Immature natural killer cell (primary cell): ENCODE measurements at regions not wholly inside any gene's neighbourhood (a gene's known extent, or its start where the extent isn't known, plus 50 kb on each side); places are given as distances from the start of the nearest gene placed in this dataset.

ENCODE experiments used
- DNase-seq, 3 donors: peaks; one replicate each; pipeline ENCODE4 v3.0.0; 2022; ENCODE audit warnings: mixed read lengths in 1 of 3
- H3K27ac Mint-ChIP-seq, 6 donors: one replicate each; pipeline ENCODE4 v1.8.0; 2020; ENCODE audit warnings: mixed read lengths in 6 of 6, mild to moderate bottlenecking in 5 of 6, inconsistent platforms in 4 of 6, moderate library complexity in 3 of 6
- H3K27me3 Mint-ChIP-seq, 3 donors: one replicate each; pipeline ENCODE4 v1.8.0; 2020 to 2021; ENCODE audit warnings: low read depth in 3 of 3, mild to moderate bottlenecking in 3 of 3, mixed read lengths in 3 of 3, moderate library complexity in 3 of 3, inconsistent platforms in 1 of 3
- H3K36me3 Mint-ChIP-seq, 3 donors: one replicate each; pipeline ENCODE4 v1.8.0; 2020; ENCODE audit warnings: mixed read lengths in 3 of 3, inconsistent platforms in 2 of 3, mild to moderate bottlenecking in 2 of 3
- H3K4me1 Mint-ChIP-seq, 2 donors: one replicate each; pipeline ENCODE4 v1.8.0; 2020; ENCODE audit warnings: inconsistent platforms in 2 of 2, mild to moderate bottlenecking in 2 of 2, mixed read lengths in 2 of 2, moderate library complexity in 1 of 2
- H3K4me3 Mint-ChIP-seq, 5 donors: one replicate each; pipeline ENCODE4 v1.8.0; 2020; ENCODE audit warnings: mild to moderate bottlenecking in 5 of 5, mixed read lengths in 5 of 5, inconsistent platforms in 3 of 5, moderate library complexity in 3 of 5
- H3K9me3 Mint-ChIP-seq, 6 donors: one replicate each; pipeline ENCODE4 v1.8.0; 2020; ENCODE audit warnings: mild to moderate bottlenecking in 6 of 6, mixed read lengths in 6 of 6, inconsistent platforms in 4 of 6, moderate library complexity in 3 of 6

DNA sequence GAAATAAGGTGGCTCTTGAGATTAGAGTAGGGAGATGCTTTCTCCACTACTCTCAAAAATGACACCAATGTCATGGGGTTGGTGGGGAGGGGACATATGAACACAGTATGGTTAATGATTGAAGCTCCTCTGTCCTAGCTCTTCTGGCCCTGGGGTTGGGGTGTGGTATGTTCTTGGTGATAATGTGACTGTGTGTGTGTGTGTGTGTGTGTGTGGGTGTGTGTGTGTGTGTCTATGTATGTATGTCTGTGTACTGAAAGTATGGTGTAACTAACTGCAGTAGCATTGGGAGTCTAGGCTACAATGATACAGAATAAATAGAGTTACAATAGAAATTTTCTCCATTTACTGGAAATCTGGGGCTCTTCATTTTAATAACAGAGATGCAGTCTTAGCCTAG lies 121.0 kb upstream of the CD180 start:
- Mint-ChIP-seq H3K4me3 (no peak overlapping the region), H3K4me1 (no peaks in the 10 kb centered on the region), H3K36me3 (no peaks in the 10 kb centered on the region), H3K9me3 (no peaks in the 10 kb centered on the region), H3K27ac (no peak overlapping the region), H3K27me3 (peaks cover 0 to 1% (median 0%) of the 10 kb centered on the region in 3 donors)
- DNase-seq = no peak

DNA sequence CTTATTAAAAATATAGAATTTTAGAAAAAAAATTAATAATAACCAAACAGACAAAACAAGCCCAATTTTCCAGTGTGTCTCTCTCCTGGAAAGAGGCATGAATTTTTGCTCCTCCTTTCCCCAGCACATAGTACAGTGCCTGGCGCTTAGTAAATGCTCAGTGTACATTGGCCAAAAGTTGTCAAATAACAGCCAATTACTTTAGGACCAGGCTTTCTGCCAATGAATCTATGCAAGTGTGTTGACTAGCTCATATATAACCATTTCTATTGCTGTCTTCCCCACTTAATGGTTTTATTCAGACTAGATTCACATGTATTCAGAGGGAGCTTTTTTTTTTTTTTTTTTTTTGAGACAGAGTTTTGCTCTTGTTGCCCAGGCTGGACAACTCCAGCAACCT lies 120.1 kb upstream of the CD180 start:
- H3K9me3 Mint-ChIP-seq = no peaks in the 10 kb centered on the region
- H3K4me1 Mint-ChIP-seq = peaks cover 2% of the 10 kb centered on the region in 2 donors
- DNase-seq = no peak
- H3K27ac Mint-ChIP-seq = no peak overlapping the region
- H3K27me3 Mint-ChIP-seq = peaks cover 0 to 1% (median 0%) of the 10 kb centered on the region in 3 donors
- H3K4me3 Mint-ChIP-seq = no peak overlapping the region
- no peaks in the 10 kb centered on the region for H3K36me3 Mint-ChIP-seq

DNA sequence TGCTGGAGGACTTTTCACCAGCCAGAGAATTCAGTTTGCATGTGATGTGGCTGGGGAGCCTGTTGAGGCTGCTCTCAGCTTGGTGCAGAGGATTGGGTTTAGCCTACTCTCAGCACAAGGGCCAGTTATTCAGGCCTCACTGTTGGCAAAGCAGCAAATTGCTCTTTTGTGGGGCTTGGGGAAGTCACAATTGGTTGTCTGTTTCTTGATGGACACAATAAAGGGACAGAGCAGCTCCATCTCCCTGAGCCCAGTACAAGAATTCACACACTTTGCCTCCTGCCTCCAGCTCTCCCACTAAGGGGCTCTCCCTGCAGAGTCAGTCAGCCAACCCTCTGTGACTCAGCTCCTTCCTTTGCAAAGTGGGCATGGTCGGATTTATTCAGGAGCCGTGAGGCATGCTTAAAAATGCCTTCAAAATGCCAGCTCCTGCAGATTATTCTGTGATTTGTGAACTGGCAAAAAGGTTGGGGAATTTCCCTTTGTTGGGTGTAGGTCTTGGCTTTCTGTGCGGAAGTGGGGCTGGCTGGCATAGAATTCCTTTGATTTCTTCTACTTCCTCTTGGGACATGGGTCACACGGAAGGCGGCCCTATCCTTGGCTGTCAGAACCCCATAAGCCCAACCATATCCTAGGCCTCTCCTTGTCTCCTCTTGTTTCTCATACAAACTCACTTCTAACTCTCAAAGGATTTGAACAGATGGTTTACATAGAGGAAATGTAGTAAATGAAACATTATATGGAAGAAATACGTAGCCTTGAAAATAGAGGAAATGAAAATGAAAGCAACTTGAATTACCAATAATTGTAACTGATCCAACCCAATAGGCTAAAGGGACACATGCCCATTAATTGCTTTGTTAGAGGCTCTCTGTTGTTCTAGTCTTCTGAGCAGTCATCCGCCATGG lies 118.7 kb upstream of the CD180 start:
- Mint-ChIP-seq H3K4me3 (no peak overlapping the region), H3K4me1 (peaks cover 15% of the 10 kb centered on the region in 2 donors), H3K36me3 (no peaks in the 10 kb centered on the region), H3K27ac (no peak overlapping the region), H3K9me3 (no peaks in the 10 kb centered on the region), H3K27me3 (peaks cover 0 to 5% (median 4%) of the 10 kb centered on the region in 3 donors)
- no peak for DNase-seq

DNA sequence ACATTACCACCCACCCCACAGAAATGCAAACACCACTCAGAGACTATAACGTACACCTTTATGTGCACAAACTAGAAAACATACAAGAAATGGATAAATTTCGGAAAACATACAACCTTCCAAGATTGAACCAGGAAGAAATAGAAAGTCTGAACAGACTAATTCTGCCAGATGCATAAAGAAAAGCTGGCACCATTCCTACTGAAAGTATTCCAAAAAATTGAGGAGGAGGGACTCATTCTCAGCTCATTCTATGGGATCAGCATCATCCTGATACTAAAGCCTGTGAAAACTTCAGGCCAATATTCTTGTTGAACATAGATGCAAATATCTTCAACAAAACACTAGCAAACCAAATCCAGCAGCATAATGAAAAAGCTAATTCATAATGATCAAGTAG lies 115.1 kb upstream of the CD180 start:
- Mint-ChIP-seq H3K27me3 (peaks cover under 1 to 7% (median 5%) of the 10 kb centered on the region in 3 donors), H3K27ac (peak overlapping the region in 3 of 6 donors; percentile 22 to 57 (median 52)), H3K4me3 (peak overlapping the region in 1 of 5 donors; percentile 78), H3K9me3 (peaks cover 0 to 2% (median 0%) of the 10 kb centered on the region in 6 donors), H3K4me1 (peaks cover 31 to 32% of the 10 kb centered on the region in 2 donors), H3K36me3 (no peaks in the 10 kb centered on the region)
- no peak for DNase-seq

DNA sequence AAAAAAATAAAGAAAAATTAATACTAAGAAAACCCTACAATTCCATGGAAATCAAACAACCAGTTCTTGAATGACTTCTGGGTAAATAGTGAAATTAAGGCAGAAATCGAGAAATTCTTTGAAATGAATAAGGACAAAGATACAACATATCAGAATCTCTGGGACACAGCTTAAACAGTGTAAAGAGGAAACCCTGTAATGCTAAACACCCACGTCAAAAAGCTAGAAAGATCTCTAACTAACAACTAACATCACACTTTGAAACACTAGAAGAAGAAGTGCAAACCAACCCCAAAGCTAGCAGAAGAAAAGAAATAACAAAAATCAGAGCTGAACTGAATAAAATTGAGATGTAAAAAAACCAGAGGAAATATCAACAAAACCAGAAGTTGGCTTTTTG lies 114.6 kb upstream of the CD180 start:
- peaks cover 34 to 36% of the 10 kb centered on the region in 2 donors for H3K4me1 Mint-ChIP-seq
- H3K27me3 Mint-ChIP-seq = peaks cover 2 to 7% (median 5%) of the 10 kb centered on the region in 3 donors
- peak overlapping the region in 3 of 5 donors; percentile 2 to 78 (median 30) for H3K4me3 Mint-ChIP-seq
- no peaks in the 10 kb centered on the region for H3K36me3 Mint-ChIP-seq
- DNase-seq = no peak
- peaks cover 0 to 2% (median 0%) of the 10 kb centered on the region in 6 donors for H3K9me3 Mint-ChIP-seq
- peak overlapping the region in 5 of 6 donors; percentile 22 to 57 (median 52) for H3K27ac Mint-ChIP-seq

DNA sequence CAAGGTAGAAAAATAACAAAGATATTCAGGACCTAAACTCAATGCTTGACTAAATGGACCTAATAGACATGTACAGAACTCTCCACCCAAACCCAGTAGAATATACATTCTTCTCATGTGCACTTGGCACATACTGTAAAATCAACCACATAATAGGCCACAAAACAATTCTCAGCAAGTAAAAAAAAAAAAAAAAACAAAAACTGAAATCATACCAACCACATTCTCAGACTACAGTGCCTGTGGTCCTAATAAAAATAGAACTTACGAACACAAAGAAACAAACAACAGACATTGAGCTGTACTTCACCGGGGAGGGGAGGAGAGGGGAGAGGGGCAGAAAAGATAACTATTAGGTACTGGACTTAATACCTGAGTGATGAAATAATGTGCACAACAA lies 114.1 kb upstream of the CD180 start:
- Mint-ChIP-seq H3K27ac (peak overlapping the region; percentile 22 to 64 (median 54)), H3K9me3 (peaks cover 0 to 2% (median 0%) of the 10 kb centered on the region in 6 donors), H3K4me3 (peak overlapping the region; percentile 39 to 78 (median 58)), H3K36me3 (no peaks in the 10 kb centered on the region), H3K4me1 (peaks cover 34 to 38% of the 10 kb centered on the region in 2 donors), H3K27me3 (peaks cover 2 to 7% (median 5%) of the 10 kb centered on the region in 3 donors)
- DNase-seq = peak in 2 of 3 donors; percentile 32 to 49

DNA sequence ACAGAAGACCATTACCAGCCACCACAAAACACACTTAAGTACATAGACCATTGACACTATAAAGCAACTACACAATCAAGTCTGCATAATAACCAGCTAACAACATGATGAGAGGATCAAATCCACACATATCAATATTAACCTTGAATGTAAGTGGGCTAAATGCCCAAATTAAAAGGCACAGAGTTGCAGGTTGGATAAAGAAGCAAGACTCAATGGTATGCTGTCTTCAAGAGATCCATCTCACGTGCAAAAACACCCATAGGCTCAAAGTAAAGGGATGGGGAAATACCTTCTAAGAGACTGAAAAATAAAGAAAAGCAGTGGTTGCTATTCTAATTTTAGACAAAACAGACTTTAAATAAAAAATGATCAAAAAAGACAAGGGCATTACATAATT lies 113.6 kb upstream of the CD180 start:
- peak overlapping the region in 1 of 6 donors; percentile 22 for H3K27ac Mint-ChIP-seq
- peaks cover 36 to 38% of the 10 kb centered on the region in 2 donors for H3K4me1 Mint-ChIP-seq

DNA sequence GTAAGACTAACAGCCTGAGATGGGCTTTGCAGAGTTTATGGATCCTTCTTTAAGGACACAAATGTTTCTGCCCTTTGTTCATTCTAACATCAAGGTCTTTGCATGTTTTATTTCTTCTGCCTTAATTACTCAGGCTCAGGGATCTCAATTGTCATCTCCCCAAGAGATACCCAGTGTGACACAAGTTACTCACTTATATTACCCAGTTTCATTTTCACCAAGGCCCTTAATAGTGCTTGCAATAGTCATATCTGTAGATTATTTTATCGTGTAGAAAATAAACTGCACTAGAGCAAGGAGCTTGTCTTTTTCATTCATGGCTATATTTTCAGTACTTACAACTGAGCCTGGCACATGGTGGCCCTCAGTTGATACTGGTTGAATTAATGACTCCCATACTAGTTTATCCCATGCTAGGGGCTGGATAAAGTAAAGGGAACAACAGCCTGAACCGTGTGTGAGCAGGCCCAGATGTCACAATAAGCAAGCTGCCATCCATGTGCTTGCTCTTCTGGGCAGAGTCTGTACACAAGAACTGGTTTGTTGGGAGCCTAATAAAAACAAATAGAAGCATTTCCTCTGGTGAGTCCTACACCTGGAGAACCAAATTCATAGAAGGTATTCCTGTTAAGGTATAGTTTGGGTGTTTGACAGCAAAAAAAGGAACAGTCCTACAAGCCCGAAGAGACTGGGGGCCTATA lies 112.5 kb upstream of the CD180 start:
- no peak for DNase-seq
- Mint-ChIP-seq H3K9me3 (peaks cover 0 to 2% (median 0%) of the 10 kb centered on the region in 6 donors), H3K4me1 (peaks cover 36 to 38% of the 10 kb centered on the region in 2 donors), H3K27ac (no peak overlapping the region), H3K4me3 (no peak overlapping the region), H3K36me3 (no peaks in the 10 kb centered on the region), H3K27me3 (peaks cover 4 to 7% (median 5%) of the 10 kb centered on the region in 3 donors)

More for the DNA sequence above, 113.6 kb upstream of the CD180 start:
- no peak for DNase-seq
- Mint-ChIP-seq H3K36me3 (no peaks in the 10 kb centered on the region), H3K27me3 (peaks cover 2 to 7% (median 5%) of the 10 kb centered on the region in 3 donors), H3K9me3 (peaks cover 0 to 2% (median 0%) of the 10 kb centered on the region in 6 donors), H3K4me3 (peak overlapping the region in 2 of 5 donors; percentile 9 to 78)

DNA sequence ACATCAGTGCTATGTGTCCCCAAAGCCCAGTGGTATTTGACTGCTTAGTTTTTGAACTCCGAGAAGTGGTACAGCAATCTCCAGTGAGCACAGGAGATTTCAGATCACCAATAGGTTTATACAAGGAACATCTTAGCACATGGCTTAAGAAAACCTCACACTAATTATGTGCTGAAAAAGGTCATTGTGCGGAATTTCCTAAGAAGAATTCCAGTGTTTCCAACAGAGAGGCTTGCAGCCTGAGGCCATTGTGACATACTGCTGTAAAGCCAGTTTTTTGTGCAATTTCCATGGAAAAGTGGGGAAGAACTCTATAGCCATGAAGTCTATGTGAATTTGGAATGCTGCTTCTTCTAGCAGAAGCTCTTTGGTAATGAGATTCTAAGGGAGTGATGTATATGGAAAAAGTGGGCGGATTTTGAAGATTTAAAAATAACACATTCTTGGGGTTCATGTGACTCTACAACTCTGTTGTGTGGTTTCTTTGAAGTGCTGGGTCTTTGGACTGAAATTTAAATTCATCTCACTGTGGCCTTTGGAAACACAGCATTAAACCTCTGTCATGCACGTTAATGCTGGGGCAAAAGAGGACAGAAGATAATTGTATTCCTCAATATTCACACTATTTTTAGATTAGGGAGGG lies 110.5 kb upstream of the CD180 start:
- H3K4me3 Mint-ChIP-seq = peak overlapping the region in 1 of 5 donors; percentile 26
- H3K4me1 Mint-ChIP-seq = peaks cover 36 to 38% of the 10 kb centered on the region in 2 donors
- H3K27ac Mint-ChIP-seq = no peak overlapping the region

DNA sequence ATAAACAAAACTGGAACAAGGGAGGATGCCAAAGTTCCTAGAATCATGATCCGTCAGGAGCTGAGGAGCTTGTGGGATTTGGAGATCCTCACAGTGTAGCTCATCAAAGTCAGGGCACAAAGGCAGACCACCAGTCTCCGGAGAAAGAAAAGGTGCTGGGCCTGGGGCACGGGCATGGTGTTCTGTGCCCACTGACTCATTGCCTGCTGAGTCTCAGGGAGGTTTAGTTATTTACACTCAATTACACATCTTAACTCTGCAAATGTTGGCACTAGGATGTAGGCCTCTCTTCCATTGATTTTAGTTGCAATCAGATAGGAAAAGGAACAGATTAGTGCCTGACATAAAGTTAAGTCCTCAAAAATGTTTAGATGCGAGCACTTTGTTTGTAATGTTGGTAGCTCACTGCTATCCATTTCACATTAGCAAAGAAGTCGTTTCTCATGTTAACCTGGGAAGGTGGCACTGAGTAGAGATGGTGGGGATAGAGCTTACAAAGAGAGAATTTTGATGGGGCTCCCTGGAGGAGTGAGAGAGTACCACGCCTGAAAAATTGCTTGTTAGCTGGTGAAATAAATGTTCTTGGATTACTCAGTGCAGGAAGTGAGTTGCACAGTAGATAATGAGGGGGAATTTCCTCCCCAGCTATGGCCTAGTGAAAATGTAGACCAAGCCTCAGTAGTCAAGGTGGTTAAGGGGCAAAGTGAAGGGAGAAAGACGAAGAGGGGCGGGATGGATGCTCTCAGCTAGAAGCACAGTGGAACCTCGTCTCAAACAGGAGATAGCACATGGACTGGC lies 109.5 kb upstream of the CD180 start:
- H3K9me3 Mint-ChIP-seq = peaks cover 0 to 2% (median 0%) of the 10 kb centered on the region in 6 donors
- peak overlapping the region in 1 of 6 donors; percentile 13 for H3K27ac Mint-ChIP-seq
- H3K4me1 Mint-ChIP-seq = peaks cover 34 to 38% of the 10 kb centered on the region in 2 donors
- H3K27me3 Mint-ChIP-seq = peaks cover 4 to 7% (median 5%) of the 10 kb centered on the region in 3 donors
- no peaks in the 10 kb centered on the region for H3K36me3 Mint-ChIP-seq
- no peak for DNase-seq
- H3K4me3 Mint-ChIP-seq = no peak overlapping the region

More for the DNA sequence above, 110.5 kb upstream of the CD180 start:
- DNase-seq = no peak
- Mint-ChIP-seq H3K9me3 (peaks cover 0 to 2% (median 0%) of the 10 kb centered on the region in 6 donors), H3K27me3 (peaks cover 4 to 7% (median 5%) of the 10 kb centered on the region in 3 donors), H3K36me3 (no peaks in the 10 kb centered on the region)

DNA sequence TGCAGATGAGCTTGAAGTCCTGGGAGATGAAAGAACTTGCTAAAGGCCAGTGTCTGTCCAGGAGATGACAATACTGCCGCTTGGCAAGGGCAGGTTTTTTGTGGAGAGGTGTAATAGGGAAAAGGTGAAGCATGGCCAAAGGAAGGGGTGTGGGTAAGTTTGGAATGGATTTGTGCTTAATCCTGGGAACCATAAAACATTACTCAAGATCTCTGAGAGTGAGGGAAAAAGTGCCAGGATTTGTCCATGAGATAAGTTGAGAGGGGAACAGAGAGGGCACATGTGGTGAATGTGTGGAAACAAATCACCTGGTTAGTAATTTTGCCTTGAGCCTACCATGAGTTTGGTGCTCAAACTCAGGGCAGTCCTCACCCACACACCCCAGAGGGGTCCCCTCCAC lies 108.8 kb upstream of the CD180 start:
- Mint-ChIP-seq H3K27ac (peak overlapping the region in 1 of 6 donors; percentile 75), H3K27me3 (peaks cover 0 to 5% (median 3%) of the 10 kb centered on the region in 3 donors), H3K36me3 (no peaks in the 10 kb centered on the region), H3K4me1 (peaks cover 34 to 38% of the 10 kb centered on the region in 2 donors), H3K9me3 (peaks cover 0 to 2% (median 0%) of the 10 kb centered on the region in 6 donors), H3K4me3 (no peak overlapping the region)
- DNase-seq = no peak

DNA sequence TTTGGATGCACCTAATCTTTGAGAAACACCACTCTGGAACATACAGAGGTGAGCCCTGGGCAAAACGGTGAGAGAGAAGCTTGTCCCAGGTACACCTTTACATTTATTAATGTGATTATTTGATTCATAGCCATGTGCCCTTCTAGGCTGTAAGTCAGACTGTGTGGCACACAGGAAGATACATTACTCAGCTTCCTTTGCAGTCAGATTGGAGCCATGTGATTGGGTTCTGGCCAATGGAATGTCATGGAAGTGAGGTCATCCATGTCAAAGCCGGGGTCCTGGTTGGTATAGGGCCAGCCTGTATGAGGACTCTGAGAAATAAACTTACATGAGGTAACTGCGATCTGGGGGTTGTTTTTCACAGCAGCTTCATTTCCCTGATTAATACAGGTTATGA lies 106.8 kb upstream of the CD180 start:
- no peak overlapping the region for H3K4me3 Mint-ChIP-seq
- no peaks in the 10 kb centered on the region for H3K36me3 Mint-ChIP-seq
- H3K9me3 Mint-ChIP-seq = peaks cover 0 to under 1% (median 0%) of the 10 kb centered on the region in 6 donors
- no peak for DNase-seq
- no peak overlapping the region for H3K27ac Mint-ChIP-seq
- H3K4me1 Mint-ChIP-seq = peaks cover 38 to 43% of the 10 kb centered on the region in 2 donors
- H3K27me3 Mint-ChIP-seq = peaks cover 3 to 5% (median 4%) of the 10 kb centered on the region in 3 donors
